ENCODE measurements at regions not wholly inside any gene's neighbourhood (a gene's known extent, or its start where the extent isn't known, plus 50 kb on each side); places are given as distances from the start of the nearest gene placed in this dataset.

- TF ChIP-seq ZNF408 (CRISPR knock-in tag; IDR thresholded peaks at IDR 0.05; ENCODE audit: low read depth), result no peak
- TF ChIP-seq, protein P1, sequence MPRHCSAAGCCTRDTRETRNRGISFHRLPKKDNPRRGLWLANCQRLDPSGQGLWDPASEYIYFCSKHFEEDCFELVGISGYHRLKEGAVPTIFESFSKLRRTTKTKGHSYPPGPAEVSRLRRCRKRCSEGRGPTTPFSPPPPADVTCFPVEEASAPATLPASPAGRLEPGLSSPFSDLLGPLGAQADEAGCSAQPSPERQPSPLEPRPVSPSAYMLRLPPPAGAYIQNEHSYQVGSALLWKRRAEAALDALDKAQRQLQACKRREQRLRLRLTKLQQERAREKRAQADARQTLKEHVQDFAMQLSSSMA (CRISPR knock-in tag; IDR thresholded peaks at IDR 0.05), result no peak
- no peak for TF ChIP-seq TAF15 (IDR thresholded peaks at IDR 0.05; ENCODE audit: low read depth, low read length)
- no peak for TF ChIP-seq E2F6 (IDR thresholded peaks at IDR 0.05; ENCODE audit: borderline replicate concordance in 1 of 2, extremely low read depth in 1 of 2, insufficient read depth in 1 of 2, insufficient read length in 1 of 2, low read depth in 1 of 2, low read length in 1 of 2, poor library complexity in 1 of 2, severe bottlenecking in 1 of 2)
- TF ChIP-seq POLR2A (conservative IDR thresholded peaks at IDR 0.05), result no peak
- TF ChIP-seq HMG20B (CRISPR knock-in tag; IDR thresholded peaks at IDR 0.05), result no peak
- no peak for TF ChIP-seq ZNF121 (CRISPR knock-in tag; conservative IDR thresholded peaks at IDR 0.05)
- no peak for TF ChIP-seq SMAD3 (CRISPR knock-in tag; conservative IDR thresholded peaks at IDR 0.05)
- TF ChIP-seq, protein P2, sequence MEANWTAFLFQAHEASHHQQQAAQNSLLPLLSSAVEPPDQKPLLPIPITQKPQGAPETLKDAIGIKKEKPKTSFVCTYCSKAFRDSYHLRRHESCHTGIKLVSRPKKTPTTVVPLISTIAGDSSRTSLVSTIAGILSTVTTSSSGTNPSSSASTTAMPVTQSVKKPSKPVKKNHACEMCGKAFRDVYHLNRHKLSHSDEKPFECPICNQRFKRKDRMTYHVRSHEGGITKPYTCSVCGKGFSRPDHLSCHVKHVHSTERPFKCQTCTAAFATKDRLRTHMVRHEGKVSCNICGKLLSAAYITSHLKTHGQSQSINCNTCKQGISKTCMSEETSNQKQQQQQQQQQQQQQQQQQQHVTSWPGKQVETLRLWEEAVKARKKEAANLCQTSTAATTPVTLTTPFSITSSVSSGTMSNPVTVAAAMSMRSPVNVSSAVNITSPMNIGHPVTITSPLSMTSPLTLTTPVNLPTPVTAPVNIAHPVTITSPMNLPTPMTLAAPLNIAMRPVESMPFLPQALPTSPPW (CRISPR knock-in tag; IDR thresholded peaks at IDR 0.05), result no peak
- TF ChIP-seq, protein P3, sequence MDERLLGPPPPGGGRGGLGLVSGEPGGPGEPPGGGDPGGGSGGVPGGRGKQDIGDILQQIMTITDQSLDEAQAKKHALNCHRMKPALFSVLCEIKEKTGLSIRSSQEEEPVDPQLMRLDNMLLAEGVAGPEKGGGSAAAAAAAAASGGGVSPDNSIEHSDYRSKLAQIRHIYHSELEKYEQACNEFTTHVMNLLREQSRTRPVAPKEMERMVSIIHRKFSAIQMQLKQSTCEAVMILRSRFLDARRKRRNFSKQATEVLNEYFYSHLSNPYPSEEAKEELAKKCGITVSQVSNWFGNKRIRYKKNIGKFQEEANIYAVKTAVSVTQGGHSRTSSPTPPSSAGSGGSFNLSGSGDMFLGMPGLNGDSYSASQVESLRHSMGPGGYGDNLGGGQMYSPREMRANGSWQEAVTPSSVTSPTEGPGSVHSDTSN (CRISPR knock-in tag; IDR thresholded peaks at IDR 0.05; ENCODE audit: low read depth), result no peak
- TF ChIP-seq, protein P3 (tag; conservative IDR thresholded peaks at IDR 0.05; ENCODE audit: low read depth), result no peak
- TF ChIP-seq, protein P4, sequence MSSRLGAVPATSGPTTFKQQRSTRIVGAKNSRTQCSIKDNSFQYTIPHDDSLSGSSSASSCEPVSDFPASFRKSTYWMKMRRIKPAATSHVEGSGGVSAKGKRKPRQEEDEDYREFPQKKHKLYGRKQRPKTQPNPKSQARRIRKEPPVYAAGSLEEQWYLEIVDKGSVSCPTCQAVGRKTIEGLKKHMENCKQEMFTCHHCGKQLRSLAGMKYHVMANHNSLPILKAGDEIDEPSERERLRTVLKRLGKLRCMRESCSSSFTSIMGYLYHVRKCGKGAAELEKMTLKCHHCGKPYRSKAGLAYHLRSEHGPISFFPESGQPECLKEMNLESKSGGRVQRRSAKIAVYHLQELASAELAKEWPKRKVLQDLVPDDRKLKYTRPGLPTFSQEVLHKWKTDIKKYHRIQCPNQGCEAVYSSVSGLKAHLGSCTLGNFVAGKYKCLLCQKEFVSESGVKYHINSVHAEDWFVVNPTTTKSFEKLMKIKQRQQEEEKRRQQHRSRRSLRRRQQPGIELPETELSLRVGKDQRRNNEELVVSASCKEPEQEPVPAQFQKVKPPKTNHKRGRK (tag; IDR thresholded peaks at IDR 0.05), result no peak
Measured at GRCh38 chr5:173806270-173807035, 81.7 kb upstream of the CPEB4 start.

All from K562 (cell line).